GM23338 (cell line): ENCODE measurements at regions not wholly inside any gene's neighbourhood (a gene's known extent, or its start where the extent isn't known, plus 50 kb on each side); places are given as distances from the start of the nearest gene placed in this dataset.

Experiments used
- ATAC-seq: fragments of 200-7000 bp; cut with Tn5 transposase; 3 replicates; pipeline ENCODE4 v1.9.1; 2020
- DNase-seq: peaks from one replicate; pipeline ENCODE4 v3.0.0-alpha.2; 2015; ENCODE audit warnings: low spot score
- H2AFZ ChIP-seq: fragments of 200-600 bp; sonication (generic); 2 replicates; pipeline ENCODE4 v1.8.0; 2016; ENCODE audit warnings: antibody characterized with exemption, mild to moderate bottlenecking, moderate library complexity
- H3F3A ChIP-seq: fragments of 200-600 bp; sonication (generic); replicated peaks from 2 replicates; pipeline ENCODE4 v1.8.0; 2017; ENCODE audit warnings: antibody characterized with exemption, mixed run types, low read depth
- H3K27ac ChIP-seq: fragments of 200-600 bp; sonication (generic); 2 replicates; pipeline ENCODE4 v1.6.1; 2016; ENCODE audit warnings: low read depth
- H3K27me3 ChIP-seq: fragments of 200-600 bp; sonication (generic); 2 replicates; pipeline ENCODE4 v1.8.0; 2016; ENCODE audit warnings: mild to moderate bottlenecking, mixed run types, moderate library complexity; ENCODE audit not compliant: insufficient read depth
- H3K36me3 ChIP-seq: fragments of 200-600 bp; sonication (generic); 2 replicates; pipeline ENCODE4 v1.8.0; 2016; ENCODE audit warnings: mild to moderate bottlenecking; ENCODE audit not compliant: insufficient read depth
- H3K4me1 ChIP-seq: fragments of 200-600 bp; sonication (generic); 2 replicates; pipeline ENCODE4 v1.8.0; 2016; ENCODE audit warnings: mild to moderate bottlenecking, moderate library complexity; ENCODE audit not compliant: insufficient read depth
- H3K4me2 ChIP-seq: fragments of 200-600 bp; sonication (generic); 2 replicates; pipeline ENCODE4 v1.7.1; 2017; ENCODE audit warnings: mixed run types
- H3K4me3 ChIP-seq: fragments of 200-600 bp; sonication (generic); 2 replicates; pipeline ENCODE4 v1.6.1; 2016; ENCODE audit warnings: mixed run types
- H3K79me2 ChIP-seq: fragments of 200-600 bp; sonication (generic); replicated peaks from 2 replicates; pipeline ENCODE4 v1.8.0; 2017; ENCODE audit warnings: mild to moderate bottlenecking; ENCODE audit not compliant: insufficient read depth
- H3K9me2 ChIP-seq: fragments of 200-600 bp; sonication (generic); 2 replicates; pipeline ENCODE4 v1.8.0; 2017; ENCODE audit not compliant: insufficient read depth
- H4K20me1 ChIP-seq: fragments of 200-600 bp; sonication (generic); replicated peaks from 2 replicates; pipeline ENCODE4 v1.8.0; 2017; ENCODE audit warnings: mild to moderate bottlenecking; ENCODE audit not compliant: insufficient read depth
- H3K27ac Mint-ChIP-seq: 2 replicates; pipeline ENCODE4 v1.8.0; 2020; ENCODE audit warnings: inconsistent platforms, mild to moderate bottlenecking, moderate library complexity, mixed read lengths
- H3K27me3 Mint-ChIP-seq: 3 replicates; pipeline ENCODE4 v1.8.0; 2022; ENCODE audit warnings: low read depth, mild to moderate bottlenecking, moderate library complexity, mixed read lengths, inconsistent platforms; ENCODE audit not compliant: insufficient read depth, poor library complexity
- H3K36me3 Mint-ChIP-seq: 3 replicates; pipeline ENCODE4 v1.8.0; 2021; ENCODE audit warnings: low read depth, mild to moderate bottlenecking, inconsistent platforms, moderate library complexity, mixed read lengths
- H3K4me1 Mint-ChIP-seq: 3 replicates; pipeline ENCODE4 v1.8.0; 2020; ENCODE audit warnings: mild to moderate bottlenecking, inconsistent platforms, mixed read lengths
- H3K4me3 Mint-ChIP-seq: 3 replicates; pipeline ENCODE4 v1.8.0; 2021; ENCODE audit warnings: moderate library complexity, mild to moderate bottlenecking, inconsistent platforms, mixed read lengths
- H3K9me3 Mint-ChIP-seq: 3 replicates; pipeline ENCODE4 v1.8.0; 2020; ENCODE audit warnings: moderate library complexity, mild to moderate bottlenecking, inconsistent platforms, mixed read lengths
- CREB1 ChIP-seq: fragments of 250-450 bp; sonication (Bioruptor Pico); IDR thresholded peaks from 2 replicates; pipeline ENCODE4 v1.5.0; 2020; ENCODE audit warnings: low read depth, mild to moderate bottlenecking, moderate library complexity
- CTCF ChIP-seq, 2 experiments: fragments of 200-600 bp in 1 of 2; sonication (generic) in 1 of 2; conservative IDR thresholded peaks; 2 replicates each; pipeline versions ENCODE4 v1.5.1 to v1.6.1; 2016 to 2017; ENCODE audit warnings: antibody characterized with exemption in 2 of 2, low read depth in 2 of 2, mild to moderate bottlenecking in 2 of 2, moderate library complexity in 1 of 2
- ETS1 ChIP-seq: IDR thresholded peaks from 2 replicates; pipeline ENCODE4 v1.6.1; 2016; ENCODE audit warnings: antibody characterized with exemption
- EZH2 ChIP-seq: fragments of 200-600 bp; sonication (generic); IDR thresholded peaks from one replicate; pipeline ENCODE4 v1.8.0; 2017; ENCODE audit warnings: antibody characterized with exemption, mild to moderate bottlenecking, low read depth; ENCODE audit not compliant: unreplicated experiment
- NANOG ChIP-seq: IDR thresholded peaks from 2 replicates; pipeline ENCODE4 v1.6.1; 2016; ENCODE audit warnings: antibody characterized with exemption, borderline replicate concordance
- POLR2AphosphoS5 ChIP-seq: IDR thresholded peaks from 2 replicates; pipeline ENCODE4 v1.6.1; 2016; ENCODE audit warnings: antibody characterized with exemption, low read depth
- REST ChIP-seq: IDR thresholded peaks from one replicate; pipeline ENCODE4 v1.6.1; 2018; ENCODE audit warnings: antibody characterized with exemption; ENCODE audit not compliant: unreplicated experiment
- STAT1 ChIP-seq: IDR thresholded peaks from one replicate; pipeline ENCODE4 v1.6.1; 2016; ENCODE audit warnings: antibody characterized with exemption; ENCODE audit not compliant: unreplicated experiment
- ZNF331 ChIP-seq: fragments of 250-450 bp; sonication (Bioruptor Pico); IDR thresholded peaks from 2 replicates; pipeline ENCODE4 v1.5.0; 2020; ENCODE audit warnings: low read depth, mild to moderate bottlenecking, moderate library complexity

- no peaks in the 10 kb centered on the region for H3F3A ChIP-seq
- no peaks in the 10 kb centered on the region for H3K79me2 ChIP-seq
- Mint-ChIP-seq H3K4me1 (peaks cover 41% of the 10 kb centered on the region), H3K27me3 (peaks cover 2% of the 10 kb centered on the region), H3K9me3 (no peaks in the 10 kb centered on the region), H3K4me3 (no peak overlapping the region), H3K36me3 (no peaks in the 10 kb centered on the region), H3K27ac (no peak overlapping the region)
- H2AFZ ChIP-seq, result no peak overlapping the region
- H3K27me3 ChIP-seq, result peaks cover 18% of the 10 kb centered on the region; the same call in 1 of the 2 replicates
- TF ChIP-seq NANOG (no peak), CTCF (conservative IDR thresholded peaks at IDR 0.05; ENCODE audit: low read depth in 2 of 2) (no peak), CREB1 (CRISPR knock-in tag) (no peak), POLR2AphosphoS5 (no peak), ETS1 (no peak), EZH2 (no peak), REST (no peak), ZNF331 (CRISPR knock-in tag) (no peak)
- H3K36me3 ChIP-seq, result no peaks in the 10 kb centered on the region
- ATAC-seq, result no peak
- H4K20me1 ChIP-seq, result no peaks in the 10 kb centered on the region
- no peak overlapping the region for H3K4me2 ChIP-seq
- no peak overlapping the region for H3K4me3 ChIP-seq
- H3K27ac ChIP-seq, result no peak overlapping the region
- peaks cover 34% of the 10 kb centered on the region for H3K4me1 ChIP-seq
- H3K9me2 ChIP-seq, result no peaks in the 10 kb centered on the region
- DNase-seq, result no peak
Measured at GRCh38 chr1:87688136-87688535, 359.5 kb downstream of the LMO4 start.

- Mint-ChIP-seq H3K4me3 (no peak overlapping the region), H3K9me3 (no peaks in the 10 kb centered on the region), H3K4me1 (peaks cover 28% of the 10 kb centered on the region), H3K27me3 (peaks cover 2% of the 10 kb centered on the region), H3K27ac (no peak overlapping the region), H3K36me3 (no peaks in the 10 kb centered on the region)
- Histone ChIP-seq H3K9me2 (no peaks in the 10 kb centered on the region), H3K36me3 (no peaks in the 10 kb centered on the region), H4K20me1 (no peaks in the 10 kb centered on the region), H3K4me3 (no peak overlapping the region), H3K27me3 (peaks cover 11% of the 10 kb centered on the region; the same call in 1 of the 2 replicates), H3K4me2 (no peak overlapping the region), H3K4me1 (peaks cover 20% of the 10 kb centered on the region), H2AFZ (peak overlapping the region; percentile 26; the same call in 1 of the 2 replicates), H3F3A (no peaks in the 10 kb centered on the region), H3K27ac (no peak overlapping the region), H3K79me2 (no peaks in the 10 kb centered on the region)
- ATAC-seq, result no peak
- TF ChIP-seq REST (no peak), STAT1 (no peak), NANOG (no peak), ETS1 (no peak)
- no peak for DNase-seq
Measured at GRCh38 chr1:87689487-87689886, 360.8 kb downstream of the LMO4 start.
